SK-N-DZ (cell line): ENCODE measurements at regions not wholly inside any gene's neighbourhood (a gene's known extent, or its start where the extent isn't known, plus 50 kb on each side); places are given as distances from the start of the nearest gene placed in this dataset.

ENCODE experiments used
- DNase-seq: peaks from one replicate; pipeline ENCODE4 v3.0.0-alpha.2; 2015; ENCODE audit warnings: low spot score

- DNase-seq = no peak
These were observed 132.0 kb upstream of the JAG1 start for GRCh38 chr20:10805764-10806163.

- no peak for DNase-seq
These were observed 132.7 kb upstream of the JAG1 start for GRCh38 chr20:10806539-10806938.

- DNase-seq = no peak
These were observed 133.2 kb upstream of the JAG1 start for GRCh38 chr20:10807013-10807412.

- no peak for DNase-seq
These were observed 139.0 kb upstream of the JAG1 start for GRCh38 chr20:10812759-10813327.

DNA sequence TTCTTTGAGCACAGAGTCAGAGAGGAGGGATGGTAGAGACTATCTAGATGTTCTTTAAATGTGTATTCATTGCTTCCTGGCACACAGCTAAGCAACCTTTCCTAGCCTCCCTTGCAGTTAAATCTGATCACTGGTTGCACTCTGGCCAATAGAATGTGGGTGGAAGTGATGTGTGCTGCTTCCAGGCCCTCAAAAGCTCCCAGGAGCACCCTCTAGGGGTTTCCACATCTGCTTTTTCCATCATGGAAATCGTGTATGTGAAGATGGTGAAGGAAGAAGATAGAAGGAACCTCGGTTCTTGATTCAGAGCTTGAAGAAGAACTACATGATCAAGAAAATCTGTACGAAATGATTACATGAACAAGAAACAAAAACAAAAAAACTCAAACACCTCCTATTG, 149.8 kb upstream of the JAG1 start:
- no peak for DNase-seq

DNA sequence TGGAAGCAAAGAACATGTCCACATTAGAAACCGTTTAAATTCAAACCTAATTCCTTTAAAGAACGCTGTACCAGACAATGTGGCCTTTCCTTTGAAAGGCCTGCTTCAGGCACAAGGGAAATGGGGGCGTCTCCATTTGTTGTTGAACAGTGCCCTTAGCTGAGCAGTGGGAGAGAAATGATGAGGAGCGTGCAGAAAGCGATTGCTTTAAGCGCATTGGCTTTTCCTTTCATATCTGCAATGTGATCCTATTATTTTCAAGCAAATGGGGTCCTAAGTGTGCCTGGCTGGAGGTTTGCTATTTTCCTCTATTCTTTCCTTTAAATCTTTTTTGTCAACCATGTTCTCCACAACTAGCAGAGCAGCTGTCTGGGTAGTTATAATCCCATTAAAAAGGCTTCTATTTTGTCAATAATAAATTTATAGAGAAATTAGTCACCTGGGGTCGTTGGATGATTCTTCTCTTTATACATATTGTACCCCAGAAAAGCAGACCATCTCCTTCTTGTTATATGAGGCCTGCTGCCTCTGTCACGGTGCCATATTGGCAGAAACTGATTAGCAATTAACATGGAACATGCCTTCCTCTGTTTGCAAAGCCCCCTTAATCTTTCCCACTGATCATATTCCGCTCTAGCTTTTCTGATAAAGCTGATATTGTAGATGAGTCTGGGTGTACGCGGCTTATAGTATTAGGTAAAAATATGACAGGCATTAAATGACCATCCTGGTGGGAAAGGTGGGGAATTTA, 151.1 kb upstream of the JAG1 start:
- no peak for DNase-seq

DNA sequence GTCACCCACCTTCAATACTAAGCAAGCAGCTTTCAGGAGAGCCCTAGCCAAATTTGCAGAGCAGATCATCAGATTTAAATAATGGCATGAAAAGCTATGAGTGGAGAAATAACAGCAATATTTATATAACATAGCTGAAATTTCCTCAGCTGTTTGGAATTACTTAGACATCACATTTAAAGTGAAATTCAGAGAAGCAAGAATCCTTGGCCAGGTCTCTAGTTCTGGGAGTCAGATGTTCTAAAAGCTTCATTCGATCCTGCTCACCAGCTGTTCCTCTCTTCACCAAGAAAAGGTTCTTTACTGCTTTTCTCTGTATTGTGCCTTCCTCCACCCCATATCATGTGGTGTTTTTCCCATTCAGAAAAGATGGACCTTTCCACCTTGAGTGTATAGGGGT, 152.3 kb upstream of the JAG1 start:
- no peak for DNase-seq

GRCh38 chr20:10828180-10828579, 154.4 kb upstream of the JAG1 start:
- DNase-seq = no peak

DNA sequence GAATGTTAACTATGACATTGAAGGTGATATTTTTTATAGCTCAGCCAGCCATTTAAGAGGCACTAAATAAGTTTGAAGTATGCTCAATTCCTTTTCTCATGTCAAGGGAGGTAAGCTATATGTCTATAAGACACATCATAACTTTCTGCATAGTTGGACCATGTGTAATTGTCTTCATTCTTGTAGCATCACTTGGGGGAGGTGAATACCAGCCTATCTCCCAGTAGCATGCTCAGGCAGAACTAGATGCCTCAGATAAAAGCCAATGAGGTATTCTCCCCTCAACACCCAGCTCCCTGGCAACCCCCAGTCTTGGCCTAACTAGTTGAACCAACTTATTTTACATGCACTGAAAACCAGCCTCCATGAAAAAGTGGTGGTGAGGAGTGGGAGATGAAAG, 158.3 kb upstream of the JAG1 start:
- no peak for DNase-seq

DNA sequence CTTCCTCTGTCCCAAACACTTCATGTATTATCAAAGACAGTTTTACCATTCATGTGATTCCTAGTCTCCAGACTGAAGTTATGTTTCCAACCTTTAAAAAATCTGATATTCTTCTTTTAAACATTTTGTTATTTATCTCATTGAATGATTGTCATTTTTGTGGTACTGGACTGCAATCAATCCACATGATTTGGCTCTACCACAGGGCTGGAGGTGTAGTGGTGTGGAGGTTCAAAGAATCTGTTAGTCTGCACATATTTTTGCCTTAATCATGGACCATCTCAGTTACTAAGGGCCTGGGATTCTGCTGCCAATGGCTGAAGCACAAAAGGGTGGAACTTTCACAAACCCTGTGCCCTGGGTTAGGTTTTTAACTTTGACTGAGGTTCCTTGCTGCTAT, 164.1 kb upstream of the JAG1 start:
- DNase-seq = no peak

DNA sequence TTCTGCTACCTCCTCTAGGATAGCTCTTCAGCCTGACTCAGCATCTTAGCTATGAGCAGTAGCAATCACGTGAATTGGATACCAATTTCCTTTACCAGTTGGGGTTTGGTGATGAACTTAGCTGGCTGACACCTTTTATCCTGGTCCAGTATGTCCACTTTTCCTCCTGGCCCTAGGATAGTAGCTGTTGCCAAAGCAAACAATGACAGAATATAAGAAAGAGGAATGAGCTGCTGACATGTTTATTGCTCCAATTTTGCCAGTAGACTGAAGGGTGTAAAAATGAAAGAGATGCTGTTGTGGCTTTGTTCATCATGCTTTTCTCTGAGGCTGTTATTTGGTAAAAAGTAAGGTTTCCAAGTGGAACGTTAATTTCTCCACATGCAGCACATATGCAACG, 168.3 kb upstream of the JAG1 start:
- no peak for DNase-seq

- DNase-seq = no peak
These were observed 169.4 kb upstream of the JAG1 start for GRCh38 chr20:10843146-10843711.

- DNase-seq = no peak
These were observed 173.0 kb upstream of the JAG1 start for GRCh38 chr20:10846766-10847165.

GRCh38 chr20:10848810-10849370, 175.1 kb upstream of the JAG1 start:
- no peak for DNase-seq

GRCh38 chr20:10853176-10853575, 179.4 kb upstream of the JAG1 start:
- no peak for DNase-seq

- no peak for DNase-seq
These were observed 179.9 kb upstream of the JAG1 start for GRCh38 chr20:10853731-10854130.

DNA sequence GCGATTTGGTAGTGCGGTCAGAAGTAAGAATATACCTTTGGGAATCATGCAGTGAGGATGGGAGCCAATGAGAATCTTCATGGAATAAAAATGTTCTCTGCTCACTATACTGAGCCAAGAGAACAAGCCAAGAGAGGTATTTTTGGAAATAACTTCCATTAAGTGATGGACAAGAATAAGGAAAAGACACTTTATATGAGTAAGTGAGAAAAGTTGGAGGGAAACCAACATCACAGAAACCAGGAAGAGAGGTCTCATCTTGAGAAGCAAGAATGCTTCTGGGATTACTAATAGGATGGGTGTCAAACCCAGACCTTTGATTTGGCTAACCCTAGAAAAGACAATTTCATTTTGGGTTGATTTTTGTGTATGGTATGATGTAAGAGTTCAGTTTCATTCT, 181.2 kb upstream of the JAG1 start:
- DNase-seq = no peak

DNA sequence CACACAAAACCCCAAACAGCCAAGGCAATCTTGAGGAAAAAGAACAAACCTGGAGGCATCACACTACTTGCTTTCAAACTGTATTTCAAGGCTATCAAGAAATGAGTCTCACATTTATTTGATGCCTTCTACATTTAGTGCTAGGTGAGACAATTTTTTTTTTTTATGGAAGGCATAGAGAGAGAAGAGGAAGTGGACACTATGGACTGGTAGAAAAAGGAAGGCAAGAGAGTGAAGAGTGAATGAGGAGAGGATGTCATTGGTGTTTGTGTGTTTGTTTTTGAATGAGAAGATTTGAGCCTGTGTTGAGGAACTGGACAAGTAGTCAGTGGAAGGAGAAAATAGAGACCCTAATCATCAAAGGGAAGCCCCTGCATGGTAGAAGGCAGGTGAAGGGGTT, 182.0 kb upstream of the JAG1 start:
- no peak for DNase-seq

GRCh38 chr20:10856237-10857015, 182.6 kb upstream of the JAG1 start:
- DNase-seq = no peak

DNA sequence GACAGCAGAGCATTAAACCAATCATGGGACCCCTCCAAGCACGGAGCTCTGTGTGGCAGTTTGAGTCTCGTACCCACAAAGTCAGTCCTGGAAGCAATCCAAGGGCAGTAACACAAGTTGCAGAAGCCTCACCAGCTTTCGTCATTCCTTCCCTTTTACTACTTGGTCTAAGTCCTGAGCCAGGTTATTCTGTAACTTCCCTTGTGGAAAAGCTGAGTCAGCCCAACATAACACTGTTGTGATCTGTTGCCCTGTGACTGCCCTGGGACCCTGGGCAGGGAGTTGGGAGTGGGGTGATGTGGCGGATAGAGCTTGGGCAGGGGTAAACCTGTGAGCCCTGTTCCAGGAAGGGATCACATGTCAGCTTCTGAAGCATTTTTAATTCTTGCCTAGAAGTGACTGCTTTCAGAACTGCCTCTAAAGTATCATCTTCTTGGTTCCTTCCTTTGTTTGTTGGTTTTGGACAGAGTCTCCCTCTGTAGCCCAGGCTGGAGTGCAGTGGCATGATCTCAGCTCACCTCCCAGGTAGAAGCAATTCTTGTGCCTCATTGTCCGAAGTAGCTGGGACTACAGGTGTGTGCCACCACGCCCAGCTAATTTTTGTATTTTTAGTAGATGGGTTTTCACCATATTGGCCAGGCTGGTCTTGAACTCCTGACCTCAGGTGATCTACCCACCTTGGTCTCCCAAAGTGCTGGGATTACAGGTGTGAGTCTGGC, 183.7 kb upstream of the JAG1 start:
- no peak for DNase-seq

DNA sequence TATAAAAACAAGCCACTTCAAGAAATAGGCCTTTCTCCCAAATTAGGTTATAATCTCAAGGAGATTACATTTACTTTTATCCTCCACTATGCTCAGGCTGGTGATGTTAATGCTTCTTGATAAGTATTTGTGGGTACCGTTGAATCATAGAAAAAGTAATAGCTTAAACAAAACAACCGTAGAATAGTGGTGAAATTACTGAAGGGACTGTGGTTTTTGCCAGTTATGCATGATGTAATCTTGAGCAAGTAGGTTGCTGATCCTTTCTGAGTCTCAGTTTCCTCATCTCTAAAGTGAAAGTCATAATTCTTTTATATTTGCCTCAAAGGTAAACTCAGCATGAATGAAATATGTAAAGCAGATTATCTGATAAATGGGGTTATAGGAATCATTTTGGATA, 187.3 kb upstream of the JAG1 start:
- DNase-seq = no peak

DNA sequence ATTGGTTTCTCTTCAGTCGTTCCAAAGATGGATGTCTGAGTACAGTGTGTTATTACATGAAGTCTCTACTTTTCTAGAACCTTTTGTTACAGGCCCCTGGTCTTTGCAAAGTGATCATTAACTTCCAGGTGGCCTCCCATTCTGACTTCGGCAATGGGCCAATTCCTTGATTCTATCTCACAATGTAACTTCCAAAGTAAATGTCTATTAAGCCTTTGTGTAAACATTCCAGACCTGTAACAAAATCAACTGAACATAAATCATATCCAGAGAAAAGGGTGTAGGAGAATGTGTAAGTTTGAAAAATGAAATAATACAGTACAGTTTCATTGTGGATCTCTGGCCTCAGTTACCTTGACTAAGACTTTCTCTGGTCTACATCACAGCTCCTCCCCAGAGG, 187.8 kb upstream of the JAG1 start:
- DNase-seq = peak; percentile 25
